LNCAP (cell line): ENCODE measurements at regions not wholly inside any gene's neighbourhood (a gene's known extent, or its start where the extent isn't known, plus 50 kb on each side); places are given as distances from the start of the nearest gene placed in this dataset.

Experiments
- CTCF ChIP-seq: fragments of 450-650 bp; IDR thresholded peaks from 2 replicates; pipeline ENCODE4 v1.5.1; 2017; ENCODE audit warnings: mild to moderate bottlenecking

DNA sequence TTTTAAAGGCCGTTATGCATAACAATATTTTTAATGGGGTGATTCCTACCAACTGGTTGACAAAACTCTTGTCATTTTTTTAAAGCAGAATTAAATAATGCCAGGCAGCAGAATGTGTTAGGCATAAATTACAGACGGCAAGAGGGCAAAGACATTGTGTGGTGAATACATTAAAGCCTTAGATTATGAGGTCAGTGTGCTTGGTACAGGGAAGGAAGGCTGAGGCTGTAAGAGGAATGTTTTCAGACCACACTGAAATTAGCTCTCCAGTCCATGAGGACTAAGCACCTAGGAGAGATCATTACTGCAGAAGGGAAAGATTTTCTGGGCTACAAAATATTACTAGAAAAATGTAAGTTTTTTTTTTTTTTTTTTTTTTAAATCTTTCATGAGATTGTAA is 312.8 kb upstream of the PRKCQ start:
- TF ChIP-seq CTCF = no peak

- no peak for TF ChIP-seq CTCF
Observed at GRCh38 chr10:6891924-6892323, 311.8 kb upstream of the PRKCQ start.

DNA sequence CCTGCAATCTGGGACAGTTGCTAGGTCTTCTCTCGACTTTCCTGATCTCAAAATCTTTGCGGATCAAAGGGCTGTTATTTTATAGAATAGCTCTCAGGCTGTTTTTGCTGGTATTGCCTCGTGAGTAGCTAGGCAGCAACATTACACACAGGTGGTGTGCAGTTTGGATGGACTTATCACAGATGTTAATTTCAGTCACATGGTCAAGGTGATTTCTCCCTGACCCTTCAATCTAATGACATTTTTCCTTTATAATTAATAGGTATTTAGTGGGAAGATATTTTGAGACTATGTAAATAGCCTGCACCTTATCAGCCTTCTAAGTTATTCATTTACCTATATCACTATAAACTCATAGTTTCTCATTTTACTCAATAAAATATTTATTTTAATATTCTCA is 309.6 kb upstream of the PRKCQ start:
- no peak for TF ChIP-seq CTCF

DNA sequence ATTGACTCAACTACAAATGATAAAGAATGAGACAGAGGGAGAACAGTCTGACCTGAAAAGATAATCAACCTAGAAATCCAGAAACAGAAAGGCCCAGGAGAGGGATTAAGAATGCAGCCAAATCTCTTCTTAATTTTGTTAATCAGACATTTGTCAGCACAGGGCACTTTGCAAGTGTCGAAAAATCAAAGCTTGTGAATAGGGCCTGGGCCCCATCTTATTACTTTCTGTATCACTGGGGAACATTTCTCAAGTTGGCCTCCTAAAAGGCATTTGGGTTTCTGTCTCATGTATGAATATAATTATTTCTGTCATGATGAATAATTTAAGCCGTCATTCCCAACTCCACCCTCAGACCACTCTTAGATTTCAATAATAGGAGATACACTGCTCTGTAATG is 308.4 kb upstream of the PRKCQ start:
- no peak for TF ChIP-seq CTCF

DNA sequence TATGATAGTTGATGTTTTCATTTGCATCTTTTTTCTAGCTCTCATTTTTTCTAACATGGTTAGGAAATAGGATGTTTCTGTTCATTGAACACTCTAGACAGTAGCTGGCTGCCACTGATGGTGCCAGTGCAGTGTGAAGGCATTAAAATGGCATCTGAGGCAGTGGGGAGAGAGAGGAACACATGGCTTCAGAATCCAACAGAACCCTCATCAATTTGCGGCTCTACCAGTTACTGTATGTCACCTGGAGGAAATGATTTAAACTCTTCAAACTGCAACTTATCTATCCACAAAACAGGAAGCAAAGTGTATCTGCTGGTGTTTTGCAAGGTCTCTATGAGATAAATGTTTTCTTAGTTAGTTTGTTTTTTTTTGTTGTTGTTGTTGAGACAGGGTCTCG is 305.2 kb upstream of the PRKCQ start:
- no peak for TF ChIP-seq CTCF

DNA sequence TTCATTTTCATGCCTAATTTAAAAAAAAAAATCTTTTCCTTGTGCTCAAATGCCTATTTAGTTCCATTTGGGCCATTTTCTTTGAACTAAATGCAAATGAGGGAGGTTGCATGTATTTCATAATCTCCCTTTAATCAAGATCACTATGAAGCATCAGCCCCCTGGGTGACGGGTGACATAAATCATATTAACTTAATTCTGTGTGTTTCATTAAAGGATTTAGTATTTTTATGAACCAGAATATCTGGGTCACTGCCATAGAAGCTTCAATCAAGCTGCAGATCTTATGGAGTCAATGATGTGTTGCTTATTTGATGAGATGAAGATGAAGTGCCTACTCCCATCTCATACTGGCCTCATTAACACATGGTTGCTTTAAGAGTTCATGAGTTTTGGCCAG is 301.9 kb upstream of the PRKCQ start:
- TF ChIP-seq CTCF = no peak

DNA sequence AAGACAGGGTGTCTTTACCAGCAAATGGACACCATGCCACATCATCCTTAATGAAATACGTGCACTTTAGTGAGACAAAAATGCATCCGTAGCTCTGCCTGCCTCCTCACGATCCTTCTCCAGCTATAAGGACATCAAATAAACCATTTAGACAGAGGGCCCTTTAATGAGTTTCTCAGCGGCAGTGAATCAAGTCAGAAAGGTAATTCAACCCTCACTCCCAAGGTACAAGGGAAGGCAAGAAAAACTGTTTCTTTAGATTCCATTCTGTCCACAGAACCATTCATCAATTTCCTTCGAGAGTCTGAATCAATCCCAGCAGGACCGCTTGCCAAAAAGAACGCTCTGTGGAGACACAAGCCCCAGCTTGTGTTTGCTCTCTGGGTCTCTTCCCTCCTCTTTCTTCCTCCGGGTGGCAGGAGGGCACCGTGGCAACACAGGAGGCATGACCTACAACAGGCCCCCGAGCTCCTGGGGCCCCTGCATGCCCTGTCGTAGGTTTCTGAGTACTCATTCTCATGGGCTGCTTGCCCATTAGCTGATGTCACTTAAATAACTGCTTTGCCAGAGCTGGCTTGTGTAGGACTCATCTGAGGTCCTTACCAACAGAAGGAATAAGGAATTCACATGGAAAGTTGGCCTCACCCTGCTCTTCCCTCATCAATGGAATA is 297.8 kb upstream of the PRKCQ start:
- no peak for TF ChIP-seq CTCF

DNA sequence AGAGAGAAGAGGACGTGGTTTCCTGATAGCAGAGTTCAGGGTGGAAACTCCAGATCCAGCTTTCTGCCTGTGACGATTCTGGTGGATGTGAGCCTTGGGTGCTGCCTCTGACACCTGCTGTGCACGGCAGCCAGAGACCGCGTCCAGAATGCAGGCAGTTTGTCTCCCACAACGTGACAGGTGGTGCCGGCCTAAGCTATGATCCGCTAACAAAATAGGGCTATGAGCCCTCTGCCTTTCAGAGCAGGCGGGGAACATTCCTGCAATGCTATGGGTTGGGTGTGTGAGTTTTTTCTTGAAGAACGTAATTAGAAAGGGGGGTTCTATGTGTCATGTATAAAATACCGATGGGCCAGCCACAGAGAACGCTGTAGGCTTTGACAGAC is 297.3 kb upstream of the PRKCQ start:
- no peak for TF ChIP-seq CTCF
